Nephron progenitor cell (in vitro differentiated cells): ENCODE measurements at regions not wholly inside any gene's neighbourhood (a gene's known extent, or its start where the extent isn't known, plus 50 kb on each side); places are given as distances from the start of the nearest gene placed in this dataset.

Source experiments
- DNase-seq: peaks from one replicate; pipeline ENCODE4 v3.0.0; 2021
- H3K27ac Mint-ChIP-seq: 2 replicates; pipeline ENCODE4 v1.8.0; 2021; ENCODE audit warnings: mild to moderate bottlenecking, moderate library complexity, mixed read lengths
- H3K27me3 Mint-ChIP-seq: 2 replicates; pipeline ENCODE4 v1.8.0; 2021; ENCODE audit warnings: mild to moderate bottlenecking, low read depth, mixed read lengths; ENCODE audit not compliant: poor library complexity
- H3K36me3 Mint-ChIP-seq: 2 replicates; pipeline ENCODE4 v1.8.0; 2021; ENCODE audit warnings: low read depth, mixed read lengths
- H3K4me1 Mint-ChIP-seq: 2 replicates; pipeline ENCODE4 v1.8.0; 2021; ENCODE audit warnings: mixed read lengths
- H3K4me3 Mint-ChIP-seq: 2 replicates; pipeline ENCODE4 v1.8.0; 2021; ENCODE audit warnings: mild to moderate bottlenecking, moderate library complexity, mixed read lengths
- H3K9me3 Mint-ChIP-seq: 2 replicates; pipeline ENCODE4 v1.8.0; 2021; ENCODE audit warnings: mild to moderate bottlenecking, moderate library complexity, mixed read lengths
- TF ChIP-seq, protein P1 (sequence below): fragments of 200-600 bp; sonication (generic); IDR thresholded peaks from 2 replicates; pipeline ENCODE4 v1.5.0; 2021; ENCODE audit warnings: antibody characterized with exemption

DNA sequence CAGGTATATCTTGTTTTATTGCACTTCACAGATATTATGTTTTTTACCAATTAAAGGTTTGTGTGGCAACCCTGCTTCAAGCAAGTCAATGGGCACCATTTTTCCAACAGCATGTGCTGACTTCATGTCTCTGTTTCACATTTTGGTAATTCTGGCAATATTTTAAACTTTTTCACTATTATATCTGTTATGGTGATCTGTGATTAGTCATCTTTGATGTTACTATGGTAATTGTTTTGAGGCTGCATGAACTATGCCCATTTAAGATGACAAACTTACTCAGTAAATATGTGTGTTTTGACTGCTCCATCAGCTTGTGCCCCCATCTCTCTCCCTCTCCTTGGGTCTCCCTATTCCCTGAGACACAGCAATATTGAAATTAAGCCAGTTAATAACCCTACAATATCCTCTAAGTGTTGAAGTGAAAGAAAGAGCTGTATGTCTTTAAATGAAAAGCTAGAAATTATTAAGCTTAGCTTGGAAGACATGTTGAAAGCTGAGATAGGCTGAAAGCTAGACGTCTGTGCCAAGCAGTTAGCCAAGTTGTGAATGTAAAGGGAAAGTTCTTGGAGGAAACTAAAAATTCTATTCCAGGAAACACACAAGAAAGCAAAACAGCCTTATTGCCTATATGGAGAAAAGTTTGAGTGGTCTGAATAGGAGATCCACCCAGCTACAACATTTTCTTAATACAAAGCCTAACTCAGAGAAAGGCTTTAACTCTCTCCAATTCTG is 365.1 kb downstream of the ATP23 start:
- peaks cover 3% of the 10 kb centered on the region for H3K27me3 Mint-ChIP-seq
- no peak overlapping the region for H3K27ac Mint-ChIP-seq
- TF ChIP-seq, protein P1, sequence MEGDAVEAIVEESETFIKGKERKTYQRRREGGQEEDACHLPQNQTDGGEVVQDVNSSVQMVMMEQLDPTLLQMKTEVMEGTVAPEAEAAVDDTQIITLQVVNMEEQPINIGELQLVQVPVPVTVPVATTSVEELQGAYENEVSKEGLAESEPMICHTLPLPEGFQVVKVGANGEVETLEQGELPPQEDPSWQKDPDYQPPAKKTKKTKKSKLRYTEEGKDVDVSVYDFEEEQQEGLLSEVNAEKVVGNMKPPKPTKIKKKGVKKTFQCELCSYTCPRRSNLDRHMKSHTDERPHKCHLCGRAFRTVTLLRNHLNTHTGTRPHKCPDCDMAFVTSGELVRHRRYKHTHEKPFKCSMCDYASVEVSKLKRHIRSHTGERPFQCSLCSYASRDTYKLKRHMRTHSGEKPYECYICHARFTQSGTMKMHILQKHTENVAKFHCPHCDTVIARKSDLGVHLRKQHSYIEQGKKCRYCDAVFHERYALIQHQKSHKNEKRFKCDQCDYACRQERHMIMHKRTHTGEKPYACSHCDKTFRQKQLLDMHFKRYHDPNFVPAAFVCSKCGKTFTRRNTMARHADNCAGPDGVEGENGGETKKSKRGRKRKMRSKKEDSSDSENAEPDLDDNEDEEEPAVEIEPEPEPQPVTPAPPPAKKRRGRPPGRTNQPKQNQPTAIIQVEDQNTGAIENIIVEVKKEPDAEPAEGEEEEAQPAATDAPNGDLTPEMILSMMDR, result no peak
- peaks cover 26% of the 10 kb centered on the region for H3K9me3 Mint-ChIP-seq
- H3K4me3 Mint-ChIP-seq, result no peak overlapping the region
- DNase-seq, result no peak
- peaks cover 10% of the 10 kb centered on the region for H3K4me1 Mint-ChIP-seq
- no peaks in the 10 kb centered on the region for H3K36me3 Mint-ChIP-seq

DNA sequence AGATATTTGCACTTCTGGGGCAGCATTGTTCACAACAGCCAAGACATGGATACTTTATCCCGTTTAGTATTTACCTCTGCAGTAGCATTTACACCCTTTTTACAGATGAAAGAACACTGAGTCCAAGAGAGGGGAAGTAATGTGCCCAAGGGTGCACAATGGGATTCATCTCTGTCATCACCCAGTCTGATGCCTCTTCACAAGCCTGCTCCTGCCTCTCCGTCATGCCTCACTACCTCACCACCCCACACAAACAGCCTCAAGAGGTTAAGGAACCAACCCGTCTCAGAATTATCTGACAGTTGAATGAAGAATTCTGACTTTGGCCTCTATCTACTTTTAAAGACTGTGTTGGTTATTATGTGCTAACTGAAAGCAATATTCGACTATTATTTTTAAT is 368.4 kb downstream of the ATP23 start:
- no peaks in the 10 kb centered on the region for H3K4me1 Mint-ChIP-seq
- no peaks in the 10 kb centered on the region for H3K36me3 Mint-ChIP-seq
- H3K9me3 Mint-ChIP-seq, result peaks cover 30% of the 10 kb centered on the region
- H3K4me3 Mint-ChIP-seq, result no peak overlapping the region
- no peak overlapping the region for H3K27ac Mint-ChIP-seq
- no peak for DNase-seq
- TF ChIP-seq, protein P1, result no peak
- peaks cover 3% of the 10 kb centered on the region for H3K27me3 Mint-ChIP-seq

DNA sequence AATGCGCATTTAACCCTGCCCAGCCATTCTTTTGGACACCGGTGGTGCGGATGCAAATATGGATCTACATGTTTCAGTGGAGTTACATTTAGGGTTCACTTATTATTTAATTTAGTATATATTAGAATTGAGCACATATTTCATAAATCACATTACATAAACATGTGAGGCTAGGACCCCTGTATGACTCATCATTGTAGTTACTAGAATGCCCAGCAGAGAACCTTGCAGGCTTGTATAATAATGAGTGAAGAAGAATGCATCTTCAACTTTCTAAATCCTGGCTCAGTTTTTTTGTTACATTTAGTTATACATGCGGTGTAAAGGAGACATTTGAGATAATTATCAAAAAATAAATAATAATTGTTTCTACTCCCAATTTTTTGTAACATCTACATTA is 369.0 kb downstream of the ATP23 start:
- Mint-ChIP-seq H3K4me3 (no peak overlapping the region), H3K9me3 (peaks cover 30% of the 10 kb centered on the region), H3K36me3 (no peaks in the 10 kb centered on the region), H3K4me1 (no peaks in the 10 kb centered on the region), H3K27me3 (peaks cover 3% of the 10 kb centered on the region), H3K27ac (no peak overlapping the region)
- DNase-seq, result no peak
- TF ChIP-seq, protein P1, result no peak

DNA sequence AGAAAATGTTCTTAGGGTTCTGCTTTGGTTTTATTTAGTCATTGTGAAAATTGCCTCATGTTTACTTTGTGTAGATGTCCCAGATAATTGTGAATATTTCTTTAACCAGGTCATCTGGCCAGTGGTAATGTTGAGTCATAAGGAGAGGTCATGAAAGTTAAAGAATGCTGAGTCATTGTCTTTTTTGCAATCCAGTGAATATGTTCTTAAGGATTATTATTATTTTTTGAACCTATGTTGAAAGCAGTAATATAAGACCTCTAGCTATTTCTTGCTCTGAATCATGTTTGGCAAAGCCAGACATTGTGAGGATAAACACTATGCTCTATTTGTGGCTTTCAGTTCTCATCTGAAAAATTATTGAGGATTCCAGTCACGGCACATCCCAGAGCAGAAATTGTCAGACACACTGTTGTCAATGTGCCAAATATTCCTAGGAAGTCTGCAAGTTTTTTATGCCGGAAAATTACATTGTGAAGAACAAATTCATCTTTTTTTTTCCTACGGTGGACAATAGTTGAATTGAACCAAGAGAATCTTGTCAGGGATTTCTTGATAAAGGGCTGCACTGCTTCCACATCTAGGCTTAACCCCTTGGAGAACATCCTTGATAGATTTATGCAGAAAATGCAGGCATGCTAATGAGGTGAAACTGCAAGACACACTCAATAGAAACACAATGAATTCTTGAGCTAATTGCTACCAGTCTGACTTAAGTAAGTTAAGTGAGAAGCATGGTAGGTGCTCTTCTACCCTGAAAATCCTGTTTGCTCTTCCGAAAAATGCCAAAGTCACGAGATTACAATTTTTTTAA is 369.6 kb downstream of the ATP23 start:
- TF ChIP-seq, protein P1, result no peak
- H3K36me3 Mint-ChIP-seq, result no peaks in the 10 kb centered on the region
- H3K27ac Mint-ChIP-seq, result no peak overlapping the region
- peaks cover 29% of the 10 kb centered on the region for H3K9me3 Mint-ChIP-seq
- peaks cover 3% of the 10 kb centered on the region for H3K27me3 Mint-ChIP-seq
- H3K4me1 Mint-ChIP-seq, result no peaks in the 10 kb centered on the region
- DNase-seq, result no peak
- H3K4me3 Mint-ChIP-seq, result no peak overlapping the region

DNA sequence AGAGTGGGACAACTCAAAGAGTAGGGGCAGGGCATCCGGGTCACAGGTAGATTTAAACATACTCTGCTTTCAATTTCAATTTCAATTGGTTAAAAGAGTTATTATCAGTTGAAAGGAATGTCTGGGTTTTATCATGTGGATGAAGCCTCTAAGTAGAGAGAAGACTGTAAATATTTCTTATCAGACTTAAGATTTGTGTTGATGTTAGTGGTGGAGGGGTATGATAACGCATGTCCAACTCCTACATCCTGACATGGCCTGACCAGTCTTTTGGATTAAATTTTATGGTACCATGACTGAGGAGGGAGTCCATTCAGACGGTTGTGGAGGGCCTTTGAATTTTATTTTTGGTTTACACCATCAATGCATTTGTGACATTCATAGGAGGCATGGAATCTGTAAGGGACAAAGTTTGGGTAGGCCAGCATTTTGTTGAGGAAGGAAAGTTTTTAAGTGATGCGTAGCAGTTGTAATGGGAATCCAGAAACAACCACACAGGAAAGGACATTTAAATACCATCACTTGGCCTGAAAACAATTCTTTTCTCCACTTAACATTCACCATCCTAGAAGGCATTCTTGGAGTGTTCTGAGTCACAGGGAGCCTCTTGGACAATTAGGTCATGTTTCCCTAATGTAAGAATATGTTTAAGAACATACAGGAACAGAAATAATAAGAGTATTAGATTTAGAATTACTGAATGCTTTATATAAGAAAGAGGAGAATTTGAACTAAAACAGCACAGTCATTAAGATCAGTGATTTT is 371.9 kb downstream of the ATP23 start:
- Mint-ChIP-seq H3K9me3 (peaks cover 15% of the 10 kb centered on the region), H3K4me3 (no peak overlapping the region), H3K4me1 (no peaks in the 10 kb centered on the region), H3K36me3 (no peaks in the 10 kb centered on the region), H3K27ac (peak overlapping the region; percentile 68), H3K27me3 (no peaks in the 10 kb centered on the region)
- no peak for DNase-seq
- TF ChIP-seq, protein P1, result no peak
